WTC11 (cell line): ENCODE measurements at regions not wholly inside any gene's neighbourhood (a gene's known extent, or its start where the extent isn't known, plus 50 kb on each side); places are given as distances from the start of the nearest gene placed in this dataset.
"Not testable (repeated sequence)": the region's sequence is repeated elsewhere in the genome, so short reads cannot be mapped to it uniquely, and the experiment has no call there.

ENCODE experiments used
- ATAC-seq: fragments of 200-7000 bp; cut with Tn5 transposase; 2 replicates; pipeline ENCODE4 v1.10.0; 2021; ENCODE audit warnings: mild to moderate bottlenecking, moderate library complexity
- CTCF ChIA-PET: fragments of 300-600 bp; sonication (Branson Sonifier 250); formaldehyde crosslinking; loops from one replicate; lab custom pipeline; 2021; ENCODE audit warnings: antibody characterized with exemption; lab: Charles Lee
- POLR2A ChIA-PET: fragments of 350-600 bp; sonication (Branson Sonifier 250); formaldehyde crosslinking; loops from one replicate; lab custom pipeline; 2021; ENCODE audit warnings: antibody characterized with exemption; lab: Charles Lee
- DNase-seq: peaks from one replicate; pipeline ENCODE4 v3.0.0; 2021; ENCODE audit warnings: low spot score
- H3K27ac Mint-ChIP-seq: 2 replicates; pipeline ENCODE4 v1.8.0; 2021; ENCODE audit warnings: mixed read lengths
- H3K27me3 Mint-ChIP-seq: 2 replicates; pipeline ENCODE4 v1.8.0; 2021; ENCODE audit warnings: low read depth, mild to moderate bottlenecking, moderate library complexity, mixed read lengths
- H3K36me3 Mint-ChIP-seq: 2 replicates; pipeline ENCODE4 v1.8.0; 2021; ENCODE audit warnings: mixed read lengths
- H3K4me1 Mint-ChIP-seq: 2 replicates; pipeline ENCODE4 v1.8.0; 2022; ENCODE audit warnings: mixed read lengths
- H3K4me3 Mint-ChIP-seq: 2 replicates; pipeline ENCODE4 v1.8.0; 2021; ENCODE audit warnings: mild to moderate bottlenecking, moderate library complexity, mixed read lengths
- H3K9me3 Mint-ChIP-seq: 2 replicates; pipeline ENCODE4 v1.8.0; 2021; ENCODE audit warnings: mixed read lengths
- ATF1 ChIP-seq: sonication (generic); formaldehyde crosslinking; IDR thresholded peaks from 2 replicates; pipeline ENCODE4 v1.8.1; 2023; ENCODE audit warnings: mild to moderate bottlenecking, moderate library complexity, missing genetic modification reagents
- EMX1 ChIP-seq: fragments of 250-450 bp; sonication (Bioruptor Pico); IDR thresholded peaks from 2 replicates; pipeline ENCODE4 v1.8.0; 2021; ENCODE audit warnings: mild to moderate bottlenecking
- FOXJ3 ChIP-seq: sonication (generic); formaldehyde crosslinking; IDR thresholded peaks from 2 replicates; pipeline ENCODE4 v1.9.0; 2021; ENCODE audit warnings: missing genetic modification reagents, mild to moderate bottlenecking, borderline replicate concordance
- GABPB1 ChIP-seq: sonication (generic); formaldehyde crosslinking; IDR thresholded peaks from 2 replicates; pipeline ENCODE4 v1.8.1; 2023; ENCODE audit warnings: mild to moderate bottlenecking, missing genetic modification reagents
- HMGA2 ChIP-seq: fragments of 250-450 bp; sonication (Bioruptor Pico); IDR thresholded peaks from 2 replicates; pipeline ENCODE4 v1.4.0; 2021; ENCODE audit warnings: mild to moderate bottlenecking, moderate library complexity
- NFATC4 ChIP-seq: fragments of 250-450 bp; sonication (Bioruptor Pico); IDR thresholded peaks from 2 replicates; pipeline ENCODE4 v1.9.0; 2021; ENCODE audit warnings: mild to moderate bottlenecking
- NR3C1 ChIP-seq: sonication (generic); formaldehyde crosslinking; conservative IDR thresholded peaks from 2 replicates; pipeline ENCODE4 v1.8.1; 2023; ENCODE audit warnings: low read depth, mild to moderate bottlenecking, missing genetic modification reagents
- RELA ChIP-seq: sonication (generic); formaldehyde crosslinking; IDR thresholded peaks from 2 replicates; pipeline ENCODE4 v1.8.1; 2022; ENCODE audit warnings: missing genetic modification reagents, mild to moderate bottlenecking, borderline replicate concordance
- SMAD3 ChIP-seq: sonication (generic); formaldehyde crosslinking; IDR thresholded peaks from 2 replicates; pipeline ENCODE4 v1.8.0; 2022; ENCODE audit warnings: missing genetic modification reagents, mild to moderate bottlenecking, borderline replicate concordance
- TCF7 ChIP-seq: sonication (generic); formaldehyde crosslinking; IDR thresholded peaks from 2 replicates; pipeline ENCODE4 v1.8.0; 2022; ENCODE audit warnings: mild to moderate bottlenecking, low read depth, missing genetic modification reagents, moderate library complexity
- ZNF121 ChIP-seq: sonication (generic); formaldehyde crosslinking; IDR thresholded peaks from 2 replicates; pipeline ENCODE4 v1.8.0; 2023; ENCODE audit warnings: missing genetic modification reagents
- ZNF232 ChIP-seq: sonication (generic); formaldehyde crosslinking; IDR thresholded peaks from 2 replicates; pipeline ENCODE4 v1.8.0; 2022; ENCODE audit warnings: mild to moderate bottlenecking, missing genetic modification reagents
- ZNF416 ChIP-seq: fragments of 250-450 bp; sonication (Bioruptor Pico); IDR thresholded peaks from 2 replicates; pipeline ENCODE4 v1.9.0; 2021; ENCODE audit warnings: mild to moderate bottlenecking, inconsistent platforms
- ZNF423 ChIP-seq: fragments of 250-450 bp; sonication (Bioruptor Pico); IDR thresholded peaks from 2 replicates; pipeline ENCODE4 v2.1.2; 2022; ENCODE audit warnings: mild to moderate bottlenecking, moderate library complexity
- ZNF671 ChIP-seq: fragments of 250-450 bp; sonication (Bioruptor Pico); IDR thresholded peaks from 2 replicates; pipeline ENCODE4 v1.8.0; 2021; ENCODE audit warnings: mild to moderate bottlenecking
- TF ChIP-seq, protein P1 (sequence below): fragments of 250-450 bp; sonication (Bioruptor Pico); conservative IDR thresholded peaks from 2 replicates; pipeline ENCODE4 v1.9.0; 2021; ENCODE audit warnings: mild to moderate bottlenecking
- TF ChIP-seq, protein P2 (sequence below): fragments of 250-450 bp; sonication (Bioruptor Pico); IDR thresholded peaks from 2 replicates; pipeline ENCODE4 v2.1.2; 2022; ENCODE audit warnings: mild to moderate bottlenecking, moderate library complexity
- TF ChIP-seq, protein P3 (sequence below): sonication (generic); formaldehyde crosslinking; IDR thresholded peaks from 2 replicates; pipeline ENCODE4 v1.8.0; 2023; ENCODE audit warnings: missing genetic modification reagents, mild to moderate bottlenecking, borderline replicate concordance
- TF ChIP-seq, protein P4 (sequence below): sonication (generic); formaldehyde crosslinking; IDR thresholded peaks from 2 replicates; pipeline ENCODE4 v1.8.1; 2023; ENCODE audit warnings: mild to moderate bottlenecking, missing genetic modification reagents, moderate library complexity
- TF ChIP-seq, protein P5 (sequence below): sonication (generic); formaldehyde crosslinking; IDR thresholded peaks from 2 replicates; pipeline ENCODE4 v1.8.0; 2023; ENCODE audit warnings: mild to moderate bottlenecking, missing genetic modification reagents

DNA sequence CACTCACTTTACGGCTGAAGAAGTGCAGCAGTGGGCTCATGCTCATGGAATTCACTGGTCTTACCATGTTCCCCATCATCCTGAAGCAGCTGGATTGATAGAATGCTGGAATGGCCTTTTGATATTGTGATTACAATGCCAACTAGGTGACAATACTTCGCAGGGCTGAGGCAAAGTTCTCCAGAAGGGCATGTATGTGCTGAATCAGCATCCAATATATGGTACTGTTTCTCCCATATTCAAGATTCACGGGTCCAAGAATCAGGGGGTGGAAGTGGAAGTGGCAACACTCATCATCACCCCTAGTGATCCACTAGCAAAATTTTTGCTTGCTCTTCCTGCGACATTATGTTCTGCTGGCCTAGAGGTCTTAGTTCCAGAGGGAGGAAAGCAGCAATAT is 353.3 kb downstream of the C12orf75 start:
- H3K36me3 Mint-ChIP-seq, POLR2A ChIA-PET, H3K27me3 Mint-ChIP-seq, H3K27ac Mint-ChIP-seq, CTCF ChIA-PET, H3K4me1 Mint-ChIP-seq, H3K4me3 Mint-ChIP-seq, DNase-seq, ATAC-seq: not testable (repeated sequence)
- peaks cover 25% of the 10 kb centered on the region for H3K9me3 Mint-ChIP-seq

DNA sequence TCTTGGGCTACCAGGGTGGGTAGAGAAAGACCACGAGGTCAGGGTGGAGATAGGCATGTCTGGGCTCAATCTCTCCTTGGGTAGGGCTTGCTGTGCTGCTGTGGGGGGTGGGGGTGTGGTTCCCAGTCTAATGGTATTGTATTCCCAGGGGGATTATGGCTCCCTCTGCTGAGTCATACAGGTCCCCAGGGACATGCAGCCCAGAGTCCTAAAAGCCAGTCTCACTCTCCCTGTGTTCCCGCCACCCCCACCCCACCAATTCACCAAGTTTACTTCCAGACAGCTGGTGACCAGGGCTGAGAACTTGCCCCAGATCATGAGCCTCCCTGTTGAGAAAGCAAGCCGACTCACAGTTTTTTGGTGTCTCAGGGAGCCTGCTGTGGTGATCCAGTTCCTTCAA is 367.6 kb downstream of the C12orf75 start:
- no peak for DNase-seq
- Mint-ChIP-seq H3K36me3 (peaks cover 24% of the 10 kb centered on the region), H3K27me3 (no peaks in the 10 kb centered on the region), H3K4me1 (no peaks in the 10 kb centered on the region), H3K9me3 (peaks cover 67% of the 10 kb centered on the region), H3K4me3 (no peak overlapping the region), H3K27ac (no peak overlapping the region)
- no peak for TF ChIP-seq ZNF232 (CRISPR knock-in tag)
- TF ChIP-seq FOXJ3, result no peak
- TF ChIP-seq NFATC4, result no peak
- no peak for ATAC-seq
- ChIA-PET CTCF (interaction anchor here (0.7 kb wide), 1 partner anchor 75 kb away, joined by 3 read pairs; no protein-coding TSS in a partner anchor), POLR2A (no interaction called here)

DNA sequence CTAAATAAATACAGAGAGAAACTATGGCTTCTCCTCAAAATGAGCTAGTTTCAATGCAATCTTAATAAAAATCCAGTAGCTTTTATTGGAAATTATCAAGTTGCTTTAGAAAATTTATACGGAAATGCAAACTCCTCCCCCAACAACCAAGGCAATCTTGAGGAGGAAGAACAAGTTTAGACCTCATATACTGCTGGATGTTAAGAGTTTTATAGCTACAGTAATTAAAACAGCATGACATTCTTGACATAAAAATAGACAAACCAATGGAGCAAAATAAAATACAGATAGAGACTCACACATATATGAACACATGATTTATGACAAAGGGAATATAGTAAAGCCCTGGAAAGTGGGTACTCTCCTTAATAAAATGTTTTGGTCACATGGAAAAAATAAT is 368.7 kb downstream of the C12orf75 start:
- CTCF ChIA-PET, result no interaction called here
- H3K4me1 Mint-ChIP-seq, result peaks cover 6% of the 10 kb centered on the region
- H3K9me3 Mint-ChIP-seq, result peaks cover 62% of the 10 kb centered on the region
- no peak overlapping the region for H3K4me3 Mint-ChIP-seq
- H3K36me3 Mint-ChIP-seq, result peaks cover 24% of the 10 kb centered on the region
- peaks cover 4% of the 10 kb centered on the region; the same call in 1 of the 2 replicates for H3K27me3 Mint-ChIP-seq
- H3K27ac Mint-ChIP-seq, result no peak overlapping the region
- POLR2A ChIA-PET, result no interaction called here
- DNase-seq (no peak), ATAC-seq (no peak)
- TF ChIP-seq ZNF423, result no peak
- TF ChIP-seq, protein P1, sequence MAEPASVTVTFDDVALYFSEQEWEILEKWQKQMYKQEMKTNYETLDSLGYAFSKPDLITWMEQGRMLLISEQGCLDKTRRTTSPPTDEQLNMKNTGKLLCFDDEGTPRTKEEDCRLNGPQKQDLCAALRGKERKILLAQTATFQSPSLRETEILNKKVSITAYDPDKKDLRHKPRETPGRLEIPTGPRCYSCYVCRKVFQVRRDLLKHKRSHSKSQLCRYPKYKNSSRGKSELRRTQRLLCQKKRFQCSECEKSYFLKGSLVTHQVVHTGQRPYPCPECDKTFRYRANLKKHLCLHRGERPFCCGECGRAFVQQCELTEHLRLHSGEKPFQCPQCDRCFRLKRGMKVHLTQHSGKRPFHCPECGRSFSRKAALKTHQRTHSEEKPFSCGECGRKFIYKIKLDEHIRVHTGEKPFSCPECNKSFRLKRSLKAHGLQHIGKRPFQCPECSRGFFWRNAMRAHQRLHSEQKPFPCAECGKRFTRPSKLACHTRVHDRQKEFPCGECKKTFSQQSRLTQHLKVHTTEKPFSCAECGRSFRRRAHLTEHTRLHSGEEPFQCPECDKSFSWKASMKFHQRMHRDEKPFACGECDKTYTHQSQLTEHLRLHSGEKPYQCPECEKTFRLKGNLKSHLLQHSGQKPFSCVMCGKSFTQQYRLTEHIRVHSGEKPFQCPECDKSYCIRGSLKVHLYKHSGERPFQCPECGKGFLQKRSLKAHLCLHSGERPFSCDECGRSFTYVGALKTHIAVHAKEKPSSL (CRISPR knock-in tag), result no peak
- no peak for TF ChIP-seq EMX1
- TF ChIP-seq RELA, result no peak
- no peak for TF ChIP-seq HMGA2
- TF ChIP-seq, protein P2, sequence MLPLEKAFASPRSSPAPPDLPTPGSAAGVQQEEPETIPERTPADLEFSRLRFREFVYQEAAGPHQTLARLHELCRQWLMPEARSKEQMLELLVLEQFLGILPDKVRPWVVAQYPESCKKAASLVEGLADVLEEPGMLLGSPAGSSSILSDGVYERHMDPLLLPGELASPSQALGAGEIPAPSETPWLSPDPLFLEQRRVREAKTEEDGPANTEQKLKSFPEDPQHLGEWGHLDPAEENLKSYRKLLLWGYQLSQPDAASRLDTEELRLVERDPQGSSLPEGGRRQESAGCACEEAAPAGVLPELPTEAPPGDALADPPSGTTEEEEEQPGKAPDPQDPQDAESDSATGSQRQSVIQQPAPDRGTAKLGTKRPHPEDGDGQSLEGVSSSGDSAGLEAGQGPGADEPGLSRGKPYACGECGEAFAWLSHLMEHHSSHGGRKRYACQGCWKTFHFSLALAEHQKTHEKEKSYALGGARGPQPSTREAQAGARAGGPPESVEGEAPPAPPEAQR, result no peak
- no peak for TF ChIP-seq ZNF671 (CRISPR knock-in tag)
- no peak for TF ChIP-seq GABPB1 (CRISPR knock-in tag)
- TF ChIP-seq NR3C1 (CRISPR knock-in tag), result no peak
- no peak for TF ChIP-seq ZNF416 (CRISPR knock-in tag)
- no peak for TF ChIP-seq ATF1 (CRISPR knock-in tag)
- no peak for TF ChIP-seq TCF7 (CRISPR knock-in tag)
- no peak for TF ChIP-seq ZNF121 (CRISPR knock-in tag)
- TF ChIP-seq SMAD3 (CRISPR knock-in tag), result no peak
- TF ChIP-seq, protein P3, sequence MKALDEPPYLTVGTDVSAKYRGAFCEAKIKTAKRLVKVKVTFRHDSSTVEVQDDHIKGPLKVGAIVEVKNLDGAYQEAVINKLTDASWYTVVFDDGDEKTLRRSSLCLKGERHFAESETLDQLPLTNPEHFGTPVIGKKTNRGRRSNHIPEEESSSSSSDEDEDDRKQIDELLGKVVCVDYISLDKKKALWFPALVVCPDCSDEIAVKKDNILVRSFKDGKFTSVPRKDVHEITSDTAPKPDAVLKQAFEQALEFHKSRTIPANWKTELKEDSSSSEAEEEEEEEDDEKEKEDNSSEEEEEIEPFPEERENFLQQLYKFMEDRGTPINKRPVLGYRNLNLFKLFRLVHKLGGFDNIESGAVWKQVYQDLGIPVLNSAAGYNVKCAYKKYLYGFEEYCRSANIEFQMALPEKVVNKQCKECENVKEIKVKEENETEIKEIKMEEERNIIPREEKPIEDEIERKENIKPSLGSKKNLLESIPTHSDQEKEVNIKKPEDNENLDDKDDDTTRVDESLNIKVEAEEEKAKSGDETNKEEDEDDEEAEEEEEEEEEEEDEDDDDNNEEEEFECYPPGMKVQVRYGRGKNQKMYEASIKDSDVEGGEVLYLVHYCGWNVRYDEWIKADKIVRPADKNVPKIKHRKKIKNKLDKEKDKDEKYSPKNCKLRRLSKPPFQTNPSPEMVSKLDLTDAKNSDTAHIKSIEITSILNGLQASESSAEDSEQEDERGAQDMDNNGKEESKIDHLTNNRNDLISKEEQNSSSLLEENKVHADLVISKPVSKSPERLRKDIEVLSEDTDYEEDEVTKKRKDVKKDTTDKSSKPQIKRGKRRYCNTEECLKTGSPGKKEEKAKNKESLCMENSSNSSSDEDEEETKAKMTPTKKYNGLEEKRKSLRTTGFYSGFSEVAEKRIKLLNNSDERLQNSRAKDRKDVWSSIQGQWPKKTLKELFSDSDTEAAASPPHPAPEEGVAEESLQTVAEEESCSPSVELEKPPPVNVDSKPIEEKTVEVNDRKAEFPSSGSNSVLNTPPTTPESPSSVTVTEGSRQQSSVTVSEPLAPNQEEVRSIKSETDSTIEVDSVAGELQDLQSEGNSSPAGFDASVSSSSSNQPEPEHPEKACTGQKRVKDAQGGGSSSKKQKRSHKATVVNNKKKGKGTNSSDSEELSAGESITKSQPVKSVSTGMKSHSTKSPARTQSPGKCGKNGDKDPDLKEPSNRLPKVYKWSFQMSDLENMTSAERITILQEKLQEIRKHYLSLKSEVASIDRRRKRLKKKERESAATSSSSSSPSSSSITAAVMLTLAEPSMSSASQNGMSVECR (CRISPR knock-in tag), result no peak
- TF ChIP-seq, protein P4, sequence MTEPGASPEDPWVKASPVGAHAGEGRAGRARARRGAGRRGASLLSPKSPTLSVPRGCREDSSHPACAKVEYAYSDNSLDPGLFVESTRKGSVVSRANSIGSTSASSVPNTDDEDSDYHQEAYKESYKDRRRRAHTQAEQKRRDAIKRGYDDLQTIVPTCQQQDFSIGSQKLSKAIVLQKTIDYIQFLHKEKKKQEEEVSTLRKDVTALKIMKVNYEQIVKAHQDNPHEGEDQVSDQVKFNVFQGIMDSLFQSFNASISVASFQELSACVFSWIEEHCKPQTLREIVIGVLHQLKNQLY (CRISPR knock-in tag), result no peak
- TF ChIP-seq, protein P5, sequence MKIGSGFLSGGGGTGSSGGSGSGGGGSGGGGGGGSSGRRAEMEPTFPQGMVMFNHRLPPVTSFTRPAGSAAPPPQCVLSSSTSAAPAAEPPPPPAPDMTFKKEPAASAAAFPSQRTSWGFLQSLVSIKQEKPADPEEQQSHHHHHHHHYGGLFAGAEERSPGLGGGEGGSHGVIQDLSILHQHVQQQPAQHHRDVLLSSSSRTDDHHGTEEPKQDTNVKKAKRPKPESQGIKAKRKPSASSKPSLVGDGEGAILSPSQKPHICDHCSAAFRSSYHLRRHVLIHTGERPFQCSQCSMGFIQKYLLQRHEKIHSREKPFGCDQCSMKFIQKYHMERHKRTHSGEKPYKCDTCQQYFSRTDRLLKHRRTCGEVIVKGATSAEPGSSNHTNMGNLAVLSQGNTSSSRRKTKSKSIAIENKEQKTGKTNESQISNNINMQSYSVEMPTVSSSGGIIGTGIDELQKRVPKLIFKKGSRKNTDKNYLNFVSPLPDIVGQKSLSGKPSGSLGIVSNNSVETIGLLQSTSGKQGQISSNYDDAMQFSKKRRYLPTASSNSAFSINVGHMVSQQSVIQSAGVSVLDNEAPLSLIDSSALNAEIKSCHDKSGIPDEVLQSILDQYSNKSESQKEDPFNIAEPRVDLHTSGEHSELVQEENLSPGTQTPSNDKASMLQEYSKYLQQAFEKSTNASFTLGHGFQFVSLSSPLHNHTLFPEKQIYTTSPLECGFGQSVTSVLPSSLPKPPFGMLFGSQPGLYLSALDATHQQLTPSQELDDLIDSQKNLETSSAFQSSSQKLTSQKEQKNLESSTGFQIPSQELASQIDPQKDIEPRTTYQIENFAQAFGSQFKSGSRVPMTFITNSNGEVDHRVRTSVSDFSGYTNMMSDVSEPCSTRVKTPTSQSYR (CRISPR knock-in tag), result no peak
